Thyroid gland (tissue), 4 donors: ENCODE measurements at regions not wholly inside any gene's neighbourhood (a gene's known extent, or its start where the extent isn't known, plus 50 kb on each side); places are given as distances from the start of the nearest gene placed in this dataset.

Experiments used
- DNase-seq, 2 donors: peaks; one replicate each; pipeline ENCODE4 v3.0.0-alpha.2; 2019
- H3K27ac ChIP-seq, 3 donors: fragments of 200-600 bp; sonication (generic); 1 replicate in 2 of 3; 2 replicates in 1 of 3; pipeline ENCODE4 v1.5.1; 2016 to 2019; ENCODE audit warnings: mild to moderate bottlenecking in 1 of 3, moderate library complexity in 1 of 3
- H3K27me3 ChIP-seq: fragments of 200-600 bp; sonication (generic); one replicate; pipeline ENCODE4 v1.5.1; 2019
- H3K36me3 ChIP-seq, 2 donors: fragments of 200-600 bp; sonication (generic); one replicate each; pipeline ENCODE4 v1.5.1; 2016 to 2019
- H3K4me1 ChIP-seq, 2 donors: fragments of 200-600 bp; sonication (generic); one replicate each; pipeline ENCODE4 v1.5.1; 2017 to 2019
- H3K4me3 ChIP-seq, 3 donors: fragments of 200-600 bp; sonication (generic); replicated peaks in 1 of 3; 1 replicate in 2 of 3; 2 replicates in 1 of 3; pipeline ENCODE4 v1.5.1; 2016; ENCODE audit warnings: mild to moderate bottlenecking in 1 of 3
- H3K9me3 ChIP-seq: fragments of 200-600 bp; sonication (generic); one replicate; pipeline ENCODE4 v1.5.1; 2017
- POLR2A ChIP-seq, 2 donors: fragments of 450-650 bp; IDR thresholded peaks; one replicate each; pipeline ENCODE4 v1.6.1; 2017; ENCODE audit warnings: antibody characterized with exemption in 2 of 2, mild to moderate bottlenecking in 2 of 2, moderate library complexity in 1 of 2
- WGBS, 2 donors: methylation state at CpG; one replicate each; pipeline ENCODE4 v1.1.5; 2017; 5-methylcytosine and 5-hydroxymethylcytosine counted together
- intact Hi-C: fragments of 100-400 bp; cut with DNase I; formaldehyde crosslinking; loops from one replicate; pipeline ENCODE4 v1.15.1; 2023
- TF ChIP-seq, protein P1 (sequence below), 6 experiments: fragments of 200-600 bp in 3 of 6; fragments of 450-650 bp in 3 of 6; sonication (generic) in 3 of 6; IDR thresholded peaks; one replicate each; pipeline ENCODE4 v1.5.1; 2016 to 2019; ENCODE audit warnings: antibody characterized with exemption in 6 of 6, mild to moderate bottlenecking in 2 of 6, inconsistent platforms in 1 of 6, moderate library complexity in 1 of 6

DNA sequence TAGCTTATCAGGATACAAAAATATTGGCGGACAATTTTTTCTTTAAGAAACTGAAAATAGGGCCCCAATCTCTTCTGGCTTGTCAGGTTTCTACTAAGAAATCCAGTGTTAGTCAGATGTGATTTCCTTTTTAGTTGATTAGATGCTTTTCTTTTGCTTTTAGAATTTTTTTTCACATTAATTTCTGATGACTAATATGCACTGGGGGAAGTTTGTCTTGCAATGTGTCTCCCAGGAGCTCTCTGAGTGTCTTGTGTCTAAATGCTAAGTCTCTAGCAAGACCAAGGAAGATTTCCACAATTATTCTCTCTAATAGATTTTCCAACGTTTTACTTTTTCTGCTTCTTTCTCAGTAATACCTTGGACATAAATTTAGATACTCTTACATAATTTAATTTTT, 559.8 kb upstream of the TYRP1 start:
- WGBS, 2 donors, result 85 to 87% methylated on average over 2 of the region's 2 CpGs
- no peak for DNase-seq

DNA sequence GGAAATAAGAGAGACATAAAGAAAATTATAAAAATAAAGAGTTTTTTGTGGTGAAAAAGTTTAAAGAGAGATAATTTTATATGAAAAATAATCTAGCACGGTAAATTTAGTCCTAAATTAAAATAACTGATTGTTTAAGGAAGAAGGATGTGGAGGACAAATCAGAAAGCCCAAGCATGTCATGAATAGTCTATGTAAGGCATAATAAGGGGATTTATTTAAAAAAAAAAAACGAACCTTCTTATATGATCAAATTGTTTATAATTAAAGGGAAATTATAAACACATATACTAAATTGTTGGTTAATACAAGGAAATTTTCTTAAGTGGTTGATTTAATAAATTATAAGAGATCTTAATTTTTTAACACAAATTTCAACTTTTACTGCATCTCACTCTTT, 551.8 kb upstream of the TYRP1 start:
- WGBS, 2 donors, result 66 to 69% methylated on average over 2 of the region's 2 CpGs
- Histone ChIP-seq H3K4me1 (no peaks in the 10 kb centered on the region), H3K27me3 (no peaks in the 10 kb centered on the region), H3K4me3 (no peak overlapping the region), H3K36me3 (no peaks in the 10 kb centered on the region), H3K9me3 (no peaks in the 10 kb centered on the region), H3K27ac (no peak overlapping the region)
- no peak for DNase-seq
- TF ChIP-seq, protein P1, sequence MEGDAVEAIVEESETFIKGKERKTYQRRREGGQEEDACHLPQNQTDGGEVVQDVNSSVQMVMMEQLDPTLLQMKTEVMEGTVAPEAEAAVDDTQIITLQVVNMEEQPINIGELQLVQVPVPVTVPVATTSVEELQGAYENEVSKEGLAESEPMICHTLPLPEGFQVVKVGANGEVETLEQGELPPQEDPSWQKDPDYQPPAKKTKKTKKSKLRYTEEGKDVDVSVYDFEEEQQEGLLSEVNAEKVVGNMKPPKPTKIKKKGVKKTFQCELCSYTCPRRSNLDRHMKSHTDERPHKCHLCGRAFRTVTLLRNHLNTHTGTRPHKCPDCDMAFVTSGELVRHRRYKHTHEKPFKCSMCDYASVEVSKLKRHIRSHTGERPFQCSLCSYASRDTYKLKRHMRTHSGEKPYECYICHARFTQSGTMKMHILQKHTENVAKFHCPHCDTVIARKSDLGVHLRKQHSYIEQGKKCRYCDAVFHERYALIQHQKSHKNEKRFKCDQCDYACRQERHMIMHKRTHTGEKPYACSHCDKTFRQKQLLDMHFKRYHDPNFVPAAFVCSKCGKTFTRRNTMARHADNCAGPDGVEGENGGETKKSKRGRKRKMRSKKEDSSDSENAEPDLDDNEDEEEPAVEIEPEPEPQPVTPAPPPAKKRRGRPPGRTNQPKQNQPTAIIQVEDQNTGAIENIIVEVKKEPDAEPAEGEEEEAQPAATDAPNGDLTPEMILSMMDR (IDR thresholded peaks at IDR 0.05), result no peak
- intact Hi-C loops, result no loop called here

More for the DNA sequence above, 559.8 kb upstream of the TYRP1 start:
- Histone ChIP-seq H3K9me3 (no peaks in the 10 kb centered on the region), H3K27ac (no peak overlapping the region), H3K27me3 (no peaks in the 10 kb centered on the region), H3K4me3 (no peak overlapping the region), H3K36me3 (no peaks in the 10 kb centered on the region), H3K4me1 (no peaks in the 10 kb centered on the region)
- intact Hi-C loops, result no loop called here
- TF ChIP-seq POLR2A (IDR thresholded peaks at IDR 0.05), result no peak
- TF ChIP-seq, protein P1 (IDR thresholded peaks at IDR 0.05), result no peak

DNA sequence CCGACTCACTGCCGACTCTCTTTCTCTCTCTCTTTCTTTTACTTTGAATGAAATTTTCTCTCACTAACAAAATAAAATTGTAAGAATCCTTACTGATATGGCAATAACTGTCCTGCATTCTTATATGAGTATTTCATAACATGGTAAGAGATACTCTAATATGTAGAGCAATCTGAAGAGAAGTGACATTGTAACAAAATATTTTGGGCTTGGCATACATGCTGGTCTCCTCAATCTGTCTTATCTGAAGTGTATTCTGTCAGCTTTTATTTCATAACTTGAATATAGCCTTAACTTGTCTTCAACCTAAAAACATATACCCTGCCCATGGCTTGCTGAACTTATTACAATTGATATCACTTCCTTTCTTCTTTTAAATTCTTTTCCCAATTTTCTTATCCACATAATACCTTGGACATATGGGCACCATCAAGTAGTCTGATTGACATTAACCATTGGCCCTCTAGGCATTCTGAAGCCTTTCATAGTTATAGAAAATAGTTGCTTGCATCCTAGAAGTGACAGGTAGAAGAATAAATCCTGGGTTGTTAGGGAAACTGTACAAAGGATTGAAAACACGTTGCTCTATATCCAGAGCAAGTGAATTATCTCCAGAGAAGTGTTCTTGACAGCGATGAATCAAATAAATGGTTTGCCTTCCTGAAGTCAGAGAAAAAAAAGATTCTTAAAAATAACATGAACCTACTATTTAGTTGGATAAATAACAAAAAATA, 537.6 kb upstream of the TYRP1 start:
- WGBS, 2 donors, result 85 to 89% methylated on average over 4 of the region's 4 CpGs
- H3K36me3 ChIP-seq, result no peaks in the 10 kb centered on the region
- no peaks in the 10 kb centered on the region for H3K4me1 ChIP-seq
- H3K4me3 ChIP-seq, result no peak overlapping the region
- H3K27ac ChIP-seq, result no peak overlapping the region
- H3K9me3 ChIP-seq, result no peaks in the 10 kb centered on the region
- no peak for DNase-seq
- intact Hi-C loops, result no loop called here
- no peaks in the 10 kb centered on the region for H3K27me3 ChIP-seq
- TF ChIP-seq, protein P1 (IDR thresholded peaks at IDR 0.05), result no peak
- no peak for TF ChIP-seq POLR2A (IDR thresholded peaks at IDR 0.05)

DNA sequence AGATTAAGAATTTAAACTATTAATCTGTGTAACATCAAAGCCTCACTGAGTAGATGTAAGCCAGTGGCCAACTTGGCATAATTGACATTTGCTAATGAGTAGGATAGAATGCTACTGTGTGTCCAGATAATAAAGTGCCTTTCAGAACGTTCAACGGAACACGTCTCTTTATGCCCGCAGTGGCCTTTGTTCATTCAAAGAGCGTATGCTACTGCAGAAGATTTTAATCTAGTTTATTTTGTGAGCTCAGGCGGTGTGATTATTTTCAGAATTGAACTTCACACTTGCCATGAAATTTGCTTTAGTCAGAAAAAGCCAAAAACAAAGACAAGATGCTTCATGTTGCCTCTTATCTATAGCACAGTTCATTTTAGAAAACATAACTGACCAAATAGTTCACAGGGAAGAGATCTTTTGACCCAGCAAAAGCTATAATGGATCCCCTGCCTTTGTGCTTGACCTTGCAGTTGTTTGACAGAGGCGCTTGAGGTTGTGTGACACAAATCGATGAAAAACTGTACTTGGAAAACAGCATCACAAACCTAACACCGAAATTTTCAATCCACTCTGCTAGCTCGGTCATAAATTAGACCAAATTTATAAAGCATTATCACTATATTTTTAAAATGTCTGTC, 530.9 kb upstream of the TYRP1 start:
- TF ChIP-seq, protein P1 (IDR thresholded peaks at IDR 0.05), result no peak
- no peak for TF ChIP-seq POLR2A (IDR thresholded peaks at IDR 0.05)
- Histone ChIP-seq H3K4me1 (no peaks in the 10 kb centered on the region), H3K4me3 (no peak overlapping the region), H3K36me3 (no peaks in the 10 kb centered on the region), H3K9me3 (no peaks in the 10 kb centered on the region), H3K27me3 (no peaks in the 10 kb centered on the region), H3K27ac (no peak overlapping the region)
- WGBS, 2 donors, result 81 to 88% methylated on average over 10 of the region's 10 CpGs
- intact Hi-C loops, result no loop called here
- no peak for DNase-seq

DNA sequence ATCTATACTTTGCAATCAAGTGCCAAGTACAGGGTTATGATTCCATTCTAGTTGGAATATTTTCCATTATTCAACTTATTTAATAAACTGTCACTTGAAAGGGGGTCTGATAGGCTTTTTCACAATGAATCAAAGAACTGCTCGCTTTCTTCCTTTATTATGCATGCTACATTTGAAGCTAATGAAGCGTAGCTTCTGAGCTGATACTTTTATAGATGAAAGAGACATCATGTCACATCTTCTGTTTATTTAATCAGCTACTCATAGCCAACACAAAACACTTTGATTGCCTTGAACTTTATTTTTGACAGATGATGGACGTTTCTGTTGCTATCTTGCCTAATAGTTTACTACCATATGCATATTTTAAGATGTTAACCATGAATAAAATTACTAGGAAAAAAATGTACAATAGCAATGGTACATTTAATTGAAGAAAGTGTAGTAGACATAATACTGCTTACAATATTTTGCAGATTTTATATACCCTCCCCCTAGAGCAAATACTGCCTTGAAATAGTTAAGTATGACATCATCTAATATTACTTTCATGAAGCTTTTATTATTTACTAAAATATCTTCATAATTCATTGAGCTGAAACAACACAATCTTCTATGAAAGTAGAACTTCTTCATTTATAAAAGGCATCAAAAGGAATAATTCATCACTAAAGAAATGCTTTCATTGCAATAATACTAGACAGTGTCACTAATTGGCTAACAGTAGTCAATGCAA, 529.3 kb upstream of the TYRP1 start:
- no peaks in the 10 kb centered on the region for H3K4me1 ChIP-seq
- 79 to 81% methylated on average over 3 of the region's 3 CpGs for WGBS, 2 donors
- no peak for DNase-seq
- H3K4me3 ChIP-seq, result no peak overlapping the region
- intact Hi-C loops, result no loop called here
- H3K9me3 ChIP-seq, result no peaks in the 10 kb centered on the region
- TF ChIP-seq POLR2A (IDR thresholded peaks at IDR 0.05), result no peak
- TF ChIP-seq, protein P1 (IDR thresholded peaks at IDR 0.05), result no peak
- no peak overlapping the region for H3K27ac ChIP-seq
- no peaks in the 10 kb centered on the region for H3K36me3 ChIP-seq
- no peaks in the 10 kb centered on the region for H3K27me3 ChIP-seq
